Astrocyte (in vitro differentiated cells and primary cell): ENCODE measurements at regions not wholly inside any gene's neighbourhood (a gene's known extent, or its start where the extent isn't known, plus 50 kb on each side); places are given as distances from the start of the nearest gene placed in this dataset.

Experiments used
- DNase-seq: peaks from one replicate; pipeline ENCODE4 v3.0.0-alpha.2; 2010; ENCODE audit warnings: low read depth
- FAIRE-seq: peaks from 2 replicates; lab custom pipeline; 2011; peaks lifted over from hg19 to GRCh38; lab: Jason Lieb, UNC
- H2AFZ ChIP-seq: 2 replicates; pipeline ENCODE4 v1.6.0; 2012; ENCODE audit warnings: low read depth, low read length, inconsistent platforms
- H3K27ac ChIP-seq: 2 replicates; pipeline ENCODE4 v1.5.1; 2011; ENCODE audit warnings: low read depth, low read length, inconsistent platforms
- H3K27me3 ChIP-seq: 2 replicates; pipeline ENCODE4 v1.6.0; 2011; ENCODE audit warnings: low read length, inconsistent platforms; ENCODE audit not compliant: insufficient read depth
- H3K36me3 ChIP-seq: 2 replicates; pipeline ENCODE4 v1.5.1; 2011; ENCODE audit warnings: low read length, inconsistent platforms; ENCODE audit not compliant: insufficient read depth
- H3K4me1 ChIP-seq: 2 replicates; pipeline ENCODE4 v1.5.1; 2011; ENCODE audit warnings: low read length, inconsistent platforms; ENCODE audit not compliant: insufficient read depth
- H3K4me2 ChIP-seq: 2 replicates; pipeline ENCODE4 v1.6.0; 2012; ENCODE audit warnings: low read length, inconsistent platforms
- H3K4me3 ChIP-seq: 2 replicates; pipeline ENCODE4 v1.5.1; 2011; ENCODE audit warnings: low read depth, mild to moderate bottlenecking, low read length, inconsistent platforms; ENCODE audit not compliant: insufficient read depth
- H3K79me2 ChIP-seq: 2 replicates; pipeline ENCODE4 v1.6.0; 2012; ENCODE audit warnings: mild to moderate bottlenecking, low read length, inconsistent platforms; ENCODE audit not compliant: insufficient read depth
- H3K9ac ChIP-seq: 2 replicates; pipeline ENCODE4 v1.6.0; 2012; ENCODE audit warnings: mild to moderate bottlenecking, low read length, inconsistent platforms
- H3K9me3 ChIP-seq: 2 replicates; pipeline ENCODE4 v1.5.1; 2012; ENCODE audit warnings: low read depth, mild to moderate bottlenecking, low read length, inconsistent platforms; ENCODE audit not compliant: insufficient read depth
- H4K20me1 ChIP-seq: 2 replicates; pipeline ENCODE4 v1.6.0; 2012; ENCODE audit warnings: low read length, inconsistent platforms; ENCODE audit not compliant: insufficient read depth
- H3K27ac Mint-ChIP-seq: one replicate; pipeline ENCODE4 v1.8.0; 2021; ENCODE audit warnings: mild to moderate bottlenecking, mixed read lengths; ENCODE audit not compliant: unreplicated experiment
- H3K27me3 Mint-ChIP-seq: one replicate; pipeline ENCODE4 v1.8.0; 2021; ENCODE audit warnings: low read depth, mixed read lengths; ENCODE audit not compliant: unreplicated experiment
- H3K36me3 Mint-ChIP-seq: one replicate; pipeline ENCODE4 v1.8.0; 2021; ENCODE audit warnings: low read depth, mixed read lengths; ENCODE audit not compliant: unreplicated experiment
- H3K4me1 Mint-ChIP-seq: one replicate; pipeline ENCODE4 v1.8.0; 2021; ENCODE audit warnings: low read depth, mixed read lengths; ENCODE audit not compliant: unreplicated experiment
- H3K4me3 Mint-ChIP-seq: one replicate; pipeline ENCODE4 v1.8.0; 2021; ENCODE audit warnings: mild to moderate bottlenecking, moderate library complexity, mixed read lengths; ENCODE audit not compliant: unreplicated experiment
- H3K9me3 Mint-ChIP-seq: one replicate; pipeline ENCODE4 v1.8.0; 2021; ENCODE audit warnings: mild to moderate bottlenecking, mixed read lengths; ENCODE audit not compliant: unreplicated experiment
- CTCF ChIP-seq: IDR thresholded peaks from 2 replicates; pipeline ENCODE4 v1.5.1; 2011; ENCODE audit warnings: low read depth, mild to moderate bottlenecking, inconsistent platforms, low read length, moderate library complexity; ENCODE audit not compliant: insufficient read depth
- EZH2 ChIP-seq: IDR thresholded peaks from 2 replicates; pipeline ENCODE4 v1.6.1; 2012; ENCODE audit warnings: mild to moderate bottlenecking, low read length, inconsistent platforms; ENCODE audit not compliant: insufficient read depth

GRCh38 chr1:38780133-38780532 is 79.4 kb downstream of the RRAGC start:
- H3K4me3 ChIP-seq: no peak overlapping the region
- H4K20me1 ChIP-seq: no peaks in the 10 kb centered on the region
- no peak overlapping the region for H2AFZ ChIP-seq
- Mint-ChIP-seq H3K36me3 (no peaks in the 10 kb centered on the region), H3K9me3 (peaks cover 3% of the 10 kb centered on the region), H3K27me3 (peaks cover 44% of the 10 kb centered on the region), H3K4me1 (no peaks in the 10 kb centered on the region), H3K4me3 (no peak overlapping the region), H3K27ac (no peak overlapping the region)
- no peak overlapping the region for H3K9ac ChIP-seq
- DNase-seq: no peak
- no peaks in the 10 kb centered on the region for H3K36me3 ChIP-seq
- no peaks in the 10 kb centered on the region for H3K79me2 ChIP-seq
- no peak for FAIRE-seq
- H3K4me2 ChIP-seq: no peak overlapping the region
- no peaks in the 10 kb centered on the region for H3K9me3 ChIP-seq
- H3K4me1 ChIP-seq: peaks cover 5% of the 10 kb centered on the region
- H3K27ac ChIP-seq: no peak overlapping the region
- no peak for TF ChIP-seq CTCF
- TF ChIP-seq EZH2: no peak
- peaks cover 29% of the 10 kb centered on the region for H3K27me3 ChIP-seq

- no peak overlapping the region for H3K9ac ChIP-seq
- no peak overlapping the region for H3K27ac Mint-ChIP-seq
- DNase-seq: no peak
- no peaks in the 10 kb centered on the region for H4K20me1 ChIP-seq
- H3K27me3 Mint-ChIP-seq: peaks cover 44% of the 10 kb centered on the region
- no peak overlapping the region for H3K4me3 ChIP-seq
- no peak for FAIRE-seq
- peaks cover 5% of the 10 kb centered on the region for H3K4me1 ChIP-seq
- H3K4me1 Mint-ChIP-seq: no peaks in the 10 kb centered on the region
- peaks cover 31% of the 10 kb centered on the region for H3K27me3 ChIP-seq
- no peaks in the 10 kb centered on the region for H3K9me3 ChIP-seq
- no peak overlapping the region for H3K4me2 ChIP-seq
- no peaks in the 10 kb centered on the region for H3K79me2 ChIP-seq
- TF ChIP-seq CTCF: no peak
- TF ChIP-seq EZH2: no peak
- no peaks in the 10 kb centered on the region for H3K36me3 ChIP-seq
- no peak overlapping the region for H3K27ac ChIP-seq
- no peak overlapping the region for H3K4me3 Mint-ChIP-seq
- no peak overlapping the region for H2AFZ ChIP-seq
- no peaks in the 10 kb centered on the region for H3K36me3 Mint-ChIP-seq
- peaks cover 3% of the 10 kb centered on the region for H3K9me3 Mint-ChIP-seq
Measured at GRCh38 chr1:38779491-38779890, 80.1 kb downstream of the RRAGC start.

- Histone ChIP-seq H3K36me3 (no peaks in the 10 kb centered on the region), H3K27ac (no peak overlapping the region), H4K20me1 (no peaks in the 10 kb centered on the region), H3K9me3 (no peaks in the 10 kb centered on the region), H3K4me1 (no peaks in the 10 kb centered on the region), H2AFZ (no peak overlapping the region), H3K79me2 (no peaks in the 10 kb centered on the region), H3K9ac (no peak overlapping the region), H3K4me3 (no peak overlapping the region), H3K4me2 (no peak overlapping the region), H3K27me3 (peaks cover 31% of the 10 kb centered on the region)
- H3K4me3 Mint-ChIP-seq: no peak overlapping the region
- FAIRE-seq (no peak), DNase-seq (no peak)
- H3K27ac Mint-ChIP-seq: no peak overlapping the region
- TF ChIP-seq CTCF (no peak), EZH2 (no peak)
- no peaks in the 10 kb centered on the region for H3K36me3 Mint-ChIP-seq
- H3K4me1 Mint-ChIP-seq: no peaks in the 10 kb centered on the region
- peaks cover 46% of the 10 kb centered on the region for H3K27me3 Mint-ChIP-seq
- no peaks in the 10 kb centered on the region for H3K9me3 Mint-ChIP-seq
Measured at GRCh38 chr1:38778521-38778920, 81.1 kb downstream of the RRAGC start.
